Vagina (tissue), 2 donors: ENCODE measurements at regions not wholly inside any gene's neighbourhood (a gene's known extent, or its start where the extent isn't known, plus 50 kb on each side); places are given as distances from the start of the nearest gene placed in this dataset.

ENCODE experiments used
- DNase-seq, 2 donors: peaks; one replicate each; pipeline ENCODE4 v3.0.0-alpha.2; 2017; ENCODE audit errors: extremely low spot score in 2 of 2
- H3K27ac ChIP-seq: fragments of 200-600 bp; sonication (generic); one replicate; pipeline ENCODE4 v1.5.1; 2019
- H3K27me3 ChIP-seq: fragments of 200-600 bp; sonication (generic); one replicate; pipeline ENCODE4 v1.5.1; 2019
- H3K36me3 ChIP-seq, 2 donors: fragments of 200-600 bp; sonication (generic); one replicate each; pipeline ENCODE4 v1.5.1; 2017 to 2019
- H3K4me1 ChIP-seq: fragments of 200-600 bp; sonication (generic); one replicate; pipeline ENCODE4 v1.5.1; 2019
- H3K4me3 ChIP-seq, 2 donors: fragments of 200-600 bp; sonication (generic); 1 replicate in 1 of 2; 2 replicates in 1 of 2; pipeline ENCODE4 v1.5.1; 2016 to 2019
- H3K9me3 ChIP-seq: fragments of 200-600 bp; sonication (generic); one replicate; pipeline ENCODE4 v1.5.1; 2019
- POLR2A ChIP-seq, 2 donors: fragments of 450-650 bp; IDR thresholded peaks; one replicate each; pipeline ENCODE4 v1.6.1; 2017; ENCODE audit warnings: antibody characterized with exemption in 2 of 2, mild to moderate bottlenecking in 2 of 2, moderate library complexity in 2 of 2
- POLR2AphosphoS5 ChIP-seq, 2 donors: sonication (generic); formaldehyde crosslinking; IDR thresholded peaks; one replicate each; pipeline ENCODE4 v1.9.0; 2017; ENCODE audit warnings: antibody characterized with exemption in 2 of 2, mild to moderate bottlenecking in 2 of 2, low read depth in 1 of 2; ENCODE audit not compliant: insufficient read depth in 1 of 2
- intact Hi-C: fragments of 100-400 bp; cut with DNase I; formaldehyde crosslinking; loops from one replicate; pipeline ENCODE4 v1.15.1; 2023
- TF ChIP-seq, protein P1 (sequence below), 3 experiments: fragments of 450-650 bp in 2 of 3; fragments of 200-600 bp in 1 of 3; sonication (generic) in 1 of 3; IDR thresholded peaks; one replicate each; pipeline ENCODE4 v1.5.1; 2017 to 2019; ENCODE audit warnings: antibody characterized with exemption in 3 of 3, mild to moderate bottlenecking in 2 of 3, moderate library complexity in 2 of 3

DNA sequence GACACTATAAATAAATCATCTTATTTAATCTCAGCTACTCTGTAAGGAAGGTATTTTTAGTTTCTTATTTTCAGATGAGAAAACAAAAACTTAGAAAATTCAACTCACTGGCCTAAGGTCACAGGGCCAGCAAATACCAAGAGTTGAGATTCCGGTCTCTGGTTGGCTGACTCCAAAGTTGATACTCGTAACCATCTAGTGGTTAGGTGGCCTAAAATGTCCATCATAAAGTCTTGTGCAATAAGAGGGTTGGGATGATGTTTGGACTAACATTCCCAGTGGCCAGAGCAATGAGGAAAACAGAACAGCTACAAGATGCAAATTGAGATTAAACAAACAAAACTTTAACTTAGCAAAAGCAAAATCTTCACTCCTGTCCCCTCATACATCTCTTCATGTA, 360.3 kb downstream of the FIGN start:
- H3K36me3 ChIP-seq: no peaks in the 10 kb centered on the region
- no peaks in the 10 kb centered on the region for H3K4me1 ChIP-seq
- TF ChIP-seq, protein P1, sequence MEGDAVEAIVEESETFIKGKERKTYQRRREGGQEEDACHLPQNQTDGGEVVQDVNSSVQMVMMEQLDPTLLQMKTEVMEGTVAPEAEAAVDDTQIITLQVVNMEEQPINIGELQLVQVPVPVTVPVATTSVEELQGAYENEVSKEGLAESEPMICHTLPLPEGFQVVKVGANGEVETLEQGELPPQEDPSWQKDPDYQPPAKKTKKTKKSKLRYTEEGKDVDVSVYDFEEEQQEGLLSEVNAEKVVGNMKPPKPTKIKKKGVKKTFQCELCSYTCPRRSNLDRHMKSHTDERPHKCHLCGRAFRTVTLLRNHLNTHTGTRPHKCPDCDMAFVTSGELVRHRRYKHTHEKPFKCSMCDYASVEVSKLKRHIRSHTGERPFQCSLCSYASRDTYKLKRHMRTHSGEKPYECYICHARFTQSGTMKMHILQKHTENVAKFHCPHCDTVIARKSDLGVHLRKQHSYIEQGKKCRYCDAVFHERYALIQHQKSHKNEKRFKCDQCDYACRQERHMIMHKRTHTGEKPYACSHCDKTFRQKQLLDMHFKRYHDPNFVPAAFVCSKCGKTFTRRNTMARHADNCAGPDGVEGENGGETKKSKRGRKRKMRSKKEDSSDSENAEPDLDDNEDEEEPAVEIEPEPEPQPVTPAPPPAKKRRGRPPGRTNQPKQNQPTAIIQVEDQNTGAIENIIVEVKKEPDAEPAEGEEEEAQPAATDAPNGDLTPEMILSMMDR (IDR thresholded peaks at IDR 0.05): no peak
- TF ChIP-seq POLR2A (IDR thresholded peaks at IDR 0.05) (no peak), POLR2AphosphoS5 (IDR thresholded peaks at IDR 0.05; ENCODE audit: insufficient read depth in 1 of 2, low read depth in 1 of 2) (no peak)
- H3K9me3 ChIP-seq: no peaks in the 10 kb centered on the region
- H3K4me3 ChIP-seq: no peak overlapping the region
- no peak overlapping the region for H3K27ac ChIP-seq
- intact Hi-C loops: no loop called here
- H3K27me3 ChIP-seq: no peaks in the 10 kb centered on the region
- DNase-seq: no peak

DNA sequence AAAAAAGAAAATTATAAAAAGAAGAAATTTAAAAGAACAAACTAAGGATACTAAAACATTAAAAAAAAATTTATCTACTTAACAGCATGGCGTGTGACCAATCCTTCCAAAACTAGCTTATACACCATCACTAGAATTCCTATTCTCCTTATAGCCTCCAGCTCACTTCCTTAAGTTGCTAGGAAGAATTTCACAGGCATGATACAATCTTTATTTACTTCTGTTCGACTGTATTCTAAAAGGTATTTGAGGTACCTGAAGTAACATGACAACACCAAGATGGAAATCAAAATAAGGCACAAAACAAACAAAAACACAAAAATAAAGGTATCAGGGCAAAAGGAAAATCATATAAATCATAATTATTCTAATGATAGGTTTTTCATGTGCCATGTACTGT, 360.7 kb downstream of the FIGN start:
- Histone ChIP-seq H3K27me3 (no peaks in the 10 kb centered on the region), H3K4me3 (no peak overlapping the region), H3K27ac (no peak overlapping the region), H3K4me1 (no peaks in the 10 kb centered on the region), H3K9me3 (no peaks in the 10 kb centered on the region), H3K36me3 (no peaks in the 10 kb centered on the region)
- DNase-seq: no peak
- intact Hi-C loops: no loop called here
- TF ChIP-seq, protein P1 (IDR thresholded peaks at IDR 0.05): no peak
- TF ChIP-seq POLR2AphosphoS5 (IDR thresholded peaks at IDR 0.05; ENCODE audit: insufficient read depth in 1 of 2, low read depth in 1 of 2): no peak
- no peak for TF ChIP-seq POLR2A (IDR thresholded peaks at IDR 0.05)

DNA sequence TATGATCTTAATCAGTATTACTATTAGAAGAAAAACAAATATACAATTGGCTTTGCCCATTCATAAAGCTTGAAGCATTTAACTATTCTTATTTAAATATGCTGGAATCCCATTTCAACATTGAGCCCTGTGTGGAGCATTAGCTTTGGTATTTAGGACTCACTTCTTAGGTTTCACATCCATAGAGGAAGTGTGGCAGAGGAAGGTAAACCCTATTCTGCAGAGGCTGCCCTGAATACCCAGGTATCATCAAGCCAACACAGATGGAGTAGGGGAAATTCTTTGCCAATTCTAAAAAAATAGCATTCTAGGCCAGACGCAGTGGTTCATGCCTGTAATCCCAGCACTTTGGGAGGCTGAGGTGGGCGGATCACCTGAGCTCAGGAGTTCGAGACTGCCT, 361.5 kb downstream of the FIGN start:
- H3K4me1 ChIP-seq: no peaks in the 10 kb centered on the region
- no peak for DNase-seq
- H3K9me3 ChIP-seq: no peaks in the 10 kb centered on the region
- intact Hi-C loops: no loop called here
- no peak overlapping the region for H3K27ac ChIP-seq
- no peaks in the 10 kb centered on the region for H3K36me3 ChIP-seq
- H3K27me3 ChIP-seq: no peaks in the 10 kb centered on the region
- no peak overlapping the region for H3K4me3 ChIP-seq
- TF ChIP-seq POLR2A (IDR thresholded peaks at IDR 0.05) (no peak), POLR2AphosphoS5 (IDR thresholded peaks at IDR 0.05; ENCODE audit: insufficient read depth in 1 of 2, low read depth in 1 of 2) (no peak)
- TF ChIP-seq, protein P1 (IDR thresholded peaks at IDR 0.05): no peak

DNA sequence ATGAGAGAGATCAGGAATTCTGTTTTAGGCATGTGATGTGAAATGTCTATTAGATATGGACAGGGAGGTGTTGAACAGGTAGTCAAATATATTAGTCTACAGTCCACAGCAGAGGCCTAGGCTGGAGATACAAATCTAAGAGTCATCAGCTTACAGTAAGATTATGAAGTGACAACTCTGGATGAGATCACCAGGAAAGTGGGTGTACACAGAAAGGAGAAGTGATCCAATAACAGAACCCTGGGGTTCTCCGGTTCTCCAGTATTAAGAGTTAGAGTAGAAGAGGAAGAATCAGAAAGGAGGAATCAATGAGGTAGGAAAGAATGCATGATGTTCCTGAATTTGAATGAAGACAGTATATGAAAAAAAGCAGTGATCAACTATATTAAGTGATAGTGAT, 362.3 kb downstream of the FIGN start:
- intact Hi-C loops: no loop called here
- Histone ChIP-seq H3K27me3 (no peaks in the 10 kb centered on the region), H3K9me3 (no peaks in the 10 kb centered on the region), H3K4me1 (no peaks in the 10 kb centered on the region), H3K36me3 (no peaks in the 10 kb centered on the region), H3K4me3 (no peak overlapping the region), H3K27ac (no peak overlapping the region)
- TF ChIP-seq POLR2A (IDR thresholded peaks at IDR 0.05) (no peak), POLR2AphosphoS5 (IDR thresholded peaks at IDR 0.05; ENCODE audit: insufficient read depth in 1 of 2, low read depth in 1 of 2) (no peak)
- TF ChIP-seq, protein P1 (IDR thresholded peaks at IDR 0.05): no peak
- DNase-seq: no peak

DNA sequence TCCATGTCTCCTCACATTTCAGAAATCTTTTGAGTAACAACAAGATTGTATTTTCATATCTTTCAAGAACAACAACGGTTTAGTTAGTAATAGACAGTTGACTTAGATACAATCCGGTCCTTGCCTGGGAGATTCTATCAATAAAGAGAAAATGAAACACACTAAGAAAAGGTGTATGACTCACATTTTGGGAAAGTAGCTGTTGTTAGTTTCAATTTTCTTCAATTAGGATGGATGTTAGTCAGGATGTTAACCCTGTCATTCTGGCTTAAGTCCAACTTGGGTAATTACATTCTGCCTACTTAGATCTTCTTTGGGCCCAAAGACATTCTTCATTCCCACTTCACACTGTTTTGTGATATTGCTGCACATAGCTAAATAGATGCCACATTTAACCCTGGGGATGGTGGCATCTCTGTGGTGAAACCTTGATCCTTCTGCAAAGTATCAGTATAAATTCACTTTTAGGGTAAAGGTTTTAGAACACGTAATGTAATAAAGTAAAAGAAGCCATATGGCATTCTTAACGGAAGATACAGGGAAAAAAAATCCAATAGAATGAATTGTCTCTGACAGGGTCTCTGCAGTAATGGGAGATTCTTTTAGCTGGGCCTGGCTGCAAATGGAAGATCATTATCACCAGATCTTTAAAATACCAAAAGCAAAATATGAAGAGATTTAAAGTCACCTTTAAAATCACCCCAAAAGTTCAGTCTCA, 365.5 kb downstream of the FIGN start:
- Histone ChIP-seq H3K36me3 (no peaks in the 10 kb centered on the region), H3K27ac (no peak overlapping the region), H3K4me1 (no peaks in the 10 kb centered on the region), H3K9me3 (no peaks in the 10 kb centered on the region), H3K4me3 (no peak overlapping the region), H3K27me3 (no peaks in the 10 kb centered on the region)
- intact Hi-C loops: no loop called here
- TF ChIP-seq, protein P1 (IDR thresholded peaks at IDR 0.05): no peak
- TF ChIP-seq POLR2A (IDR thresholded peaks at IDR 0.05) (no peak), POLR2AphosphoS5 (IDR thresholded peaks at IDR 0.05; ENCODE audit: insufficient read depth in 1 of 2, low read depth in 1 of 2) (no peak)
- no peak for DNase-seq
